Stomach (tissue), 8 donors: ENCODE measurements at regions not wholly inside any gene's neighbourhood (a gene's known extent, or its start where the extent isn't known, plus 50 kb on each side); places are given as distances from the start of the nearest gene placed in this dataset.

Experiments
- DNase-seq, 2 donors: peaks; one replicate each; pipeline versions ENCODE4 v3.0.0 to v3.0.0-alpha.2; 2013 to 2019
- H3K27ac ChIP-seq, 5 donors: fragments of 200-600 bp in 4 of 5; sonication (generic) in 4 of 5; one replicate each; pipeline ENCODE4 v1.5.1; 2013 to 2019; ENCODE audit warnings: mild to moderate bottlenecking in 1 of 5, moderate library complexity in 1 of 5
- H3K27me3 ChIP-seq, 3 donors: fragments of 200-600 bp; sonication (generic); one replicate each; pipeline ENCODE4 v1.5.1; 2017 to 2019; ENCODE audit warnings: mixed run types in 1 of 3
- H3K36me3 ChIP-seq, 4 donors: fragments of 200-600 bp; sonication (generic); 1 replicate in 3 of 4; 2 replicates in 1 of 4; pipeline ENCODE4 v1.5.1; 2016 to 2019
- H3K4me1 ChIP-seq, 4 donors: fragments of 200-600 bp; sonication (generic); one replicate each; pipeline ENCODE4 v1.5.1; 2016 to 2019
- H3K4me3 ChIP-seq, 4 donors: fragments of 200-600 bp; sonication (generic) in 3 of 4; one replicate each; pipeline ENCODE4 v1.5.1; 2016 to 2019; ENCODE audit warnings: mild to moderate bottlenecking in 1 of 4
- H3K9me3 ChIP-seq, 4 donors: fragments of 200-600 bp; sonication (generic); one replicate each; pipeline ENCODE4 v1.5.1; 2016 to 2019
- EP300 ChIP-seq: sonication (generic); formaldehyde crosslinking; IDR thresholded peaks from one replicate; pipeline ENCODE4 v1.6.1; 2017; ENCODE audit warnings: antibody characterized with exemption
- POLR2A ChIP-seq, 4 donors: fragments of 450-650 bp; IDR thresholded peaks; one replicate each; pipeline ENCODE4 v1.6.1; 2016; ENCODE audit warnings: antibody characterized with exemption in 4 of 4, control low read depth in 2 of 4, mild to moderate bottlenecking in 1 of 4, moderate library complexity in 1 of 4
- POLR2AphosphoS5 ChIP-seq, 3 donors: sonication (generic); formaldehyde crosslinking; IDR thresholded peaks; one replicate each; pipeline ENCODE4 v1.6.1; 2016; ENCODE audit warnings: antibody characterized with exemption in 3 of 3
- WGBS, 5 donors: extraction: QIAGEN DNeasy Blood & Tissue Kit in 3 of 5; methylation state at CpG; one replicate each; pipeline versions ENCODE4 v1.1.5 to v1.1.7; 2013 to 2018; 5-methylcytosine and 5-hydroxymethylcytosine counted together
- intact Hi-C: fragments of 100-400 bp; cut with DNase I; formaldehyde crosslinking; loops from one replicate; pipeline ENCODE4 v1.15.1; 2023; ENCODE audit warnings: low total_unique reads
- TF ChIP-seq, protein P1 (sequence below), 7 experiments: fragments of 450-650 bp in 4 of 7; fragments of 200-600 bp in 3 of 7; sonication (generic) in 3 of 7; IDR thresholded peaks; one replicate each; pipeline ENCODE4 v1.5.1; 2016 to 2019; ENCODE audit warnings: antibody characterized with exemption in 7 of 7, control low read depth in 2 of 7, mild to moderate bottlenecking in 1 of 7
- donor health status: healthy with polysubstance abuse.
- donor health status: Bipolar disorder and iron deficiency.
- donor health status: healthy.

DNA sequence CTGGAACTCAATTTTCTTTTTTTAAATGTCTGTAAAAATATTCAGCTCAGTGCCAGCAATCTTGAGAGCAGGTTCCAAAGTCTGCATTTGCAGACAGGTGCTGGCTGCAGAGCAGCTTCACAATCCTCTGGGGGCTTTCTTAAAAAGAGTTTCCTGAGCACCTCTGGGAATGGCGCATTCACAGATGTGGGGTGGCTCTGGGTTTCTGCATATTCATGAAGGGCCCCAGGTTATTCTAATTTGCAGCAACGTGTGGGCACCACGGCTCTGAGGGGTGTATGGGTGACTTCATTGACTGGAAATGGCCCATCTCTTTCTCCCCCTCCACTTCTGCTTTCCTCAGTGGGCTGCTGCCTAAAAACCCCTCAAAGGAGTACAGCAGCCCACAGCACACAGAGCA is 225.0 kb upstream of the APCDD1 start:
- no peak for TF ChIP-seq POLR2A (IDR thresholded peaks at IDR 0.05)
- TF ChIP-seq EP300, result no peak
- no peak for TF ChIP-seq POLR2AphosphoS5 (IDR thresholded peaks at IDR 0.05)
- TF ChIP-seq, protein P1, sequence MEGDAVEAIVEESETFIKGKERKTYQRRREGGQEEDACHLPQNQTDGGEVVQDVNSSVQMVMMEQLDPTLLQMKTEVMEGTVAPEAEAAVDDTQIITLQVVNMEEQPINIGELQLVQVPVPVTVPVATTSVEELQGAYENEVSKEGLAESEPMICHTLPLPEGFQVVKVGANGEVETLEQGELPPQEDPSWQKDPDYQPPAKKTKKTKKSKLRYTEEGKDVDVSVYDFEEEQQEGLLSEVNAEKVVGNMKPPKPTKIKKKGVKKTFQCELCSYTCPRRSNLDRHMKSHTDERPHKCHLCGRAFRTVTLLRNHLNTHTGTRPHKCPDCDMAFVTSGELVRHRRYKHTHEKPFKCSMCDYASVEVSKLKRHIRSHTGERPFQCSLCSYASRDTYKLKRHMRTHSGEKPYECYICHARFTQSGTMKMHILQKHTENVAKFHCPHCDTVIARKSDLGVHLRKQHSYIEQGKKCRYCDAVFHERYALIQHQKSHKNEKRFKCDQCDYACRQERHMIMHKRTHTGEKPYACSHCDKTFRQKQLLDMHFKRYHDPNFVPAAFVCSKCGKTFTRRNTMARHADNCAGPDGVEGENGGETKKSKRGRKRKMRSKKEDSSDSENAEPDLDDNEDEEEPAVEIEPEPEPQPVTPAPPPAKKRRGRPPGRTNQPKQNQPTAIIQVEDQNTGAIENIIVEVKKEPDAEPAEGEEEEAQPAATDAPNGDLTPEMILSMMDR (IDR thresholded peaks at IDR 0.05), result no peak
- 82 to 90% (median 89%) methylated on average over 3 of the region's 3 CpGs for WGBS, 5 donors
- no peak for DNase-seq

DNA sequence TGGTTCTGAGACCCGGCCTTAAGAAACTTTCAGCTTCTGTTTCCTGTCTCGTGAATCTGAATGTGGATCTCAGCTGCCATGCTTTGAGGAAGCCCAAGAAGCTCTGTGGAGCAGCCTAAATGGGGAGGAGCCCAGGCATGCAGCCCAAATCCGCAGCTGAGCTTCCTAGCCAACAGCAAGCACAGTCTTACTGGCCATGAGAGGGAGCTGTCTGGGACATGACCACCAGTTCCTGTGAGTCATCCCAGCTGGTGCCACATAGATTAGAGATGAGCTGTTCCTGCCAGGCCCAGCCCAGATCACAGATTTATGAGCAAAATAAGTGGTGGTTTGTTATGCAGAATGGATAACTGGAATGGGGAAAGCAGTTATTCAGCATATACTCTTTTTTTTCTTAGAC is 224.4 kb upstream of the APCDD1 start:
- Histone ChIP-seq H3K27ac (no peak overlapping the region), H3K4me3 (no peak overlapping the region), H3K4me1 (peaks cover 0 to 17% (median 9%) of the 10 kb centered on the region in 4 donors), H3K27me3 (no peaks in the 10 kb centered on the region), H3K9me3 (peaks cover 0 to 22% (median 13%) of the 10 kb centered on the region in 4 donors), H3K36me3 (no peaks in the 10 kb centered on the region)
- TF ChIP-seq POLR2AphosphoS5 (IDR thresholded peaks at IDR 0.05), result no peak
- TF ChIP-seq, protein P1 (IDR thresholded peaks at IDR 0.05), result no peak
- TF ChIP-seq EP300, result no peak
- no peak for TF ChIP-seq POLR2A (IDR thresholded peaks at IDR 0.05)
- intact Hi-C loops, result no loop called here
- WGBS, 5 donors, result 88 to 97% (median 92%) methylated on average over 3 of the region's 3 CpGs
- no peak for DNase-seq

More for the DNA sequence above, 225.0 kb upstream of the APCDD1 start:
- no peak overlapping the region for H3K4me3 ChIP-seq
- no peaks in the 10 kb centered on the region for H3K36me3 ChIP-seq
- H3K27ac ChIP-seq, result no peak overlapping the region
- intact Hi-C loops, result no loop called here
- H3K4me1 ChIP-seq, result peaks cover 0 to 11% (median 3%) of the 10 kb centered on the region in 4 donors
- peaks cover 0 to 25% (median 15%) of the 10 kb centered on the region in 4 donors for H3K9me3 ChIP-seq
- no peaks in the 10 kb centered on the region for H3K27me3 ChIP-seq

DNA sequence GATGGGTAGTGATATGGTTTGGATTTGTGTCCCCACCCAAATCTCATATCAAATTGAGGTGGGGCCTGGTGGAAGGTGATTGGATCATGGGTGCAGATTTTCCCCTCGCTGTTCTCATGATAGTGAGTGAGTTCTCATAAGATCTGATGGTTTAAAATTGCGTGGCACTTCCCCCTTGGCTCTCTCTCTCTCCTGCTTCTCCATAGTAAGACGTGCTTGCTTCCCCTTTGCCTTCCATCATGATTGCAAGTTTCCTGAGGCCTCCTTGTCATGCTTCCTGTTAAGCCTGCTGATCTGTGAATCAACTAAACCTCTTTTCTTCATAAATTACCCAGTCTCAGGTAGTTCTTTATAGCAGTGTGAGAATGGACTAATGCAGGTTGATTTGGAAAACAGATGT is 223.2 kb upstream of the APCDD1 start:
- Histone ChIP-seq H3K4me1 (peaks cover 0 to 25% (median 17%) of the 10 kb centered on the region in 4 donors), H3K27ac (no peak overlapping the region), H3K9me3 (peaks cover 0 to 13% (median 5%) of the 10 kb centered on the region in 4 donors), H3K4me3 (no peak overlapping the region), H3K27me3 (no peaks in the 10 kb centered on the region), H3K36me3 (no peaks in the 10 kb centered on the region)
- DNase-seq, result no peak
- 57 to 89% (median 83%) methylated on average over 3 of the region's 3 CpGs for WGBS, 5 donors
- TF ChIP-seq POLR2A (IDR thresholded peaks at IDR 0.05) (no peak), POLR2AphosphoS5 (IDR thresholded peaks at IDR 0.05) (no peak), EP300 (no peak)
- TF ChIP-seq, protein P1 (IDR thresholded peaks at IDR 0.05), result no peak
- intact Hi-C loops, result no loop called here

DNA sequence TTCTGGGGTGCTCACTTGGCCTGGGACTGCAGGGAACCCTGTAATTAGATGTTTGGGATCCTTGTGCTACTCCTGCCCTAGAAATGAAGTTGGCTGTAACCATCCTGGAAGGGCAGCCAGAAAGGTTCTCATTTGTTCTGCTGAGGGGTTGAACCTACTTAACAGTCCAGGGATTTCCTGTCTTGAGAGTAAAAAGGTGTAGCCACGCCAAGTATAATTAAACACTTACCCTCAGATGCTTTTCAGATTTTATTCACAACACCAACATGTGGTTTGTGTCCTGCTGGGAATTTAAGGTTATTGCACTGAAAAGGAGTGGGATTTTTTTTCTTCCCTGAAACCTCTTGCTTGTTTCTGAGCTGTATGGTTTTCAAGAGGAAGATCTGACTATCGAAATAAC is 222.4 kb upstream of the APCDD1 start:
- H3K4me1 ChIP-seq, result peaks cover 0 to 25% (median 17%) of the 10 kb centered on the region in 4 donors
- TF ChIP-seq POLR2A (IDR thresholded peaks at IDR 0.05), result no peak
- no peak for TF ChIP-seq EP300
- TF ChIP-seq, protein P1 (IDR thresholded peaks at IDR 0.05), result no peak
- TF ChIP-seq POLR2AphosphoS5 (IDR thresholded peaks at IDR 0.05), result no peak
- intact Hi-C loops, result no loop called here
- no peaks in the 10 kb centered on the region for H3K27me3 ChIP-seq
- H3K9me3 ChIP-seq, result peaks cover 0 to 13% (median 5%) of the 10 kb centered on the region in 4 donors
- H3K4me3 ChIP-seq, result no peak overlapping the region
- no peaks in the 10 kb centered on the region for H3K36me3 ChIP-seq
- no peak for DNase-seq
- 71 to 88% (median 82%) methylated on average over 2 of the region's 2 CpGs for WGBS, 5 donors
- peak overlapping the region in 1 of 5 donors; percentile 7 for H3K27ac ChIP-seq
